HG02943 (cell line): ENCODE measurements at regions not wholly inside any gene's neighbourhood (a gene's known extent, or its start where the extent isn't known, plus 50 kb on each side); places are given as distances from the start of the nearest gene placed in this dataset.

Experiments
- ATAC-seq: cut with Tn5 transposase; IDR thresholded peaks from one replicate; pipeline ENCODE4 v1.9.1; 2021; ENCODE audit warnings: mild to moderate bottlenecking, low read depth, moderate library complexity; ENCODE audit not compliant: unreplicated experiment

DNA sequence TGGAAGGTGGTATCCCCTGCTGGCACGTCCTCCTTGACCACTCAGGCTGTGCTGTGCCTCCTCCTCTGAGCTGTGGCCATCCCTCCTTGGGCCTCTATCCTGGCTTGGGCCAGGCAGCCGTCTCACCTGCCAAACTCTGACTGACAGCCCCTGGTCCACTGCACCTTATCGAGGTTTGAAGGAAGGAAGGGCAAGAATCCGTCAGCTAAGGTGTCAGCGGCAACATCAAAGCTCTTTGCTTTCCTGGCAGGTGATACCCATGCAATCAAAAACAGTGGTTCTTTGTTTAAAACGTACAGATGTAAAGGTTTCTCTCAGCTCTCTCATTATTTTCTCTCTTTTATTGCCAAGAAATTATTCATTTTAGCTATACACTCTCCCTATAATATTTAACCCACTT, 203.9 kb downstream of the TBXT start:
- no peak for ATAC-seq

DNA sequence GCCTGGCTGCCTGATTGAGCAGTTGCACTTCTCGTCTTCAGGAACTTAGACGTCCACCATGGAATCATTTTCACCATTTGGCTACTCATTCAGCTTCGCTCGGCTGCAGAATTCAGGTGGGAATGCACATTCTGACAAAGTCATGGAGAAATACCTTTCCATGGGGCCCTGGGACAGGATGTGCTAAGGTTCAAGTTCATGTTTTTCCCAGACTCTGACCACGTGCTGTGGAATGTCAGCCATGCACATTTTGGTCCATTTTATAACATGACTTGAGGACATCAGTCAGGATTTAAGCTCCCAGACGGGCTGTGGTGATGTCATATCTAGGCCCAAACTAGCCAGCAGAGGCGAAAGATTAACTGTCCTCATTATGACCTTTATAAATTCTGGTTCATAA, 205.3 kb downstream of the TBXT start:
- ATAC-seq = no peak

- no peak for ATAC-seq
Observed at GRCh38 chr6:165961233-165961632, 206.4 kb downstream of the TBXT start.

GRCh38 chr6:165960695-165961094, 207.0 kb downstream of the TBXT start:
- ATAC-seq = no peak

GRCh38 chr6:165959627-165960026, 208.0 kb downstream of the TBXT start:
- ATAC-seq = no peak

DNA sequence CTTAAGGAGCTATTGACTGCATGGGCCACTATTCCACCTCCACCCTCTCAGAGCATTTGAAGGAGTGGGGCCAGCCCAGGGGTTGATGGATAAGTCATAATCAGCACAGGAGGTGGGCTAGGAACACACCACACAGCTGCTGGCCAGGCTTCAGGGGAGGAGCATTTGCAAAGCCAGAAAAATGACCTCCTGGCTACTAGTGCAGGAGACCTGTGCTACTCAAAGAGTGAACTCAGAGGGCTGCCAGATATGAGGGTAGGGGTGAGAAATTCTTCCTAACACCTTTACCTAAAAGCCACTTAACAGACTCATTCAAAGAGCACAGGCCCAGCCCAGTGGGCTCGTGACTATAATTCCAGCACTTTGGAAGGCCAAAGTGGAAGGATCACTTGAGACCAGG, 210.8 kb downstream of the TBXT start:
- no peak for ATAC-seq

DNA sequence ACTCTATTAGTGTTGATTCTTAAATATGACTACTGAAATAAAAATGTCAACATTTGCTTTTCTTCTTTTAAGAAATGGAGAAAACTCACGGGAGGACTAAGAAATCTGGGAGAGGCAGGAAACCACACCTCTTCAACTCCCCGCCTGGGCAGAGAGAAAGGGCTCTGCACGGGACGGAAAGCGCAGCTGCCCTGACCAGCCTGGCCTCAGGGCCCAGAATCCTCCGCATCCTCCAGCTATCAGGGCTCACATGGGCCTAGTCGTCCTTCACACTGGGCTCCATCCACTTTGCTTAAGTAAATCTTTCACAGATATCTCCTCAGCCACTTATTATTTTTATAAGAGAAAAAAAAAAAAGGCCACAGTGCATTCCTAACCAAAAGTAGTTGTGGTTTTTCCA, 215.1 kb downstream of the TBXT start:
- no peak for ATAC-seq

DNA sequence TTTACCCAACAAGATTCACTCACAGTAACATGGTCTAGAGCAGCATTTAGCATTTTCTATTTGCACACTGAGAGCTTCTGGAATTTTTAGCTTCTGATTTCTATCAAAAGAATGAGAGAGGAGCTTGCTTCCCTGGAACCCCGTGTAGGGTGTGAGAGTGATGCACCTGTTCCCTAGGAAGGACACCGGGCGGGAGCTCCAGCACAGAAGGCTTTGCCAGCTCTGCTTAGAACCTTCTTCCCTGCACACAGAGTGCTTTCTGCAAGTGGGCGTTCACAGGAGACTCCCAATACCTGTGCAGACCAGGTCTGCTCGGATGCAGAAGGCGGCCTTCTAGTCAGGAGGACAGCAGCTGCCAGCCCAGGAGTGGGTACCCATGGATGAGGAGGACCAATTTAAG, 217.3 kb downstream of the TBXT start:
- no peak for ATAC-seq

DNA sequence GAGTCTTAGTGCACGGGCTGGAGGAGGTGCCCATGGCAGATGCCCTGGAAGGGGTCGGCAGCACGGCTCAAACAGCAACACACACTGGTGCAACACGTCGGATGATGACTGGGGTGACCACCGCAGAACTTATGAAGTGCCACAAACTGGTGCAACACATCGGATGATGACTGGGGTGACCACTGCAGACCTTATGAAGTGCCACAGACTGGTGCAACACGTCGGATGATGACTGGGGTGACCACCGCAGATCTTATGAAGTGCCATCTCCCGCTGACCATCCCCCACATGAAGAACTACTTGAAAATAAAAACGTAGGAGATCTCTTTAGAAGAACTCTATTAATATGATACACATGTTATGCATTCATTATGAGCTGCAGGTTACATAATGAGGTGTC, 218.3 kb downstream of the TBXT start:
- ATAC-seq = no peak

- no peak for ATAC-seq
Observed at GRCh38 chr6:165944002-165944466, 223.6 kb downstream of the TBXT start.

- no peak for ATAC-seq
Observed at GRCh38 chr6:165941786-165942185, 225.9 kb downstream of the TBXT start.

DNA sequence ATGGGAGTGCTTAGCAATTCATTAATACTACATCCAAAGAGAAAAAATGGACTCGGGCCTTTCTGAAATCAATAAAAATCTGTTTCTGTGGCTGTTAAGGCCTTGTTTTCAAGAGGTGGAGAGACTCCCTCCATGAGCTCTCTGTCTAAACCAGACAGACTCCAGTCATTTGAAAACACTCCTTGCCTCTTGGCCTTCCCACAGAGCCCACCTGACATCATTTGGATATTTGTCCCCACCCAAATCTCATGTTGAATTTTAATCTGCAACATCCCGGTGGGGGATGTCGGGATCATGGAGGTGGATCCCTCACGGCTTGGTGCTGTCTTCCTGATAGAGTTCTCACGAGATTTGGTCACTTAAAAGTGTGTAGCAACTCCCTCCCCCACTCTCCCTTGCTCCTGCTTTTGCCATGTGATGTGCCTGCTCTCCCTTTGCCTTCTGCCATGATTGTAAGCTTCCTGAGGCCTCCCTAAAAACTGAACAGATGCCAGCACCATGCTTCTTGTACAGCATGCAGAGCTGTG, 226.3 kb downstream of the TBXT start:
- ATAC-seq = no peak

- no peak for ATAC-seq
Observed at GRCh38 chr6:165940366-165940765, 227.3 kb downstream of the TBXT start.

GRCh38 chr6:165939601-165940290, 227.9 kb downstream of the TBXT start:
- no peak for ATAC-seq

DNA sequence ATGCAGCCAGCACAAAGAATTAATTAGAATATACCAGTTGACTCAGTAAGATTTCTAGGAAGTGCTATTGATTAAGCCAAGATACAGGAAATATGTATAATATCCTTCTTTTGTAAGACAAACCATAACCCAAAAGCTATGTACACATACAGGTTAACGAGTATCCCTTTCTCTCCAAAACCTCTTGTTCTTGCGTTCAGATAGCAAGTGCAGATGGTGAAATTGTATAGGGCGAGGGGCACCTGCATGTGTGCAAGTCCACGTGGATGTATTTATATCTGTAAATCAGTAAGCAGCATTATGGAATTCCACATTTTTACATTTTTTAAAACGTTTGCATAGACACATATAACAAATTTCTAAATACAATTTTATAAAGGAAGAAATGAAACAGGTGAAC, 228.6 kb downstream of the TBXT start:
- ATAC-seq = no peak

DNA sequence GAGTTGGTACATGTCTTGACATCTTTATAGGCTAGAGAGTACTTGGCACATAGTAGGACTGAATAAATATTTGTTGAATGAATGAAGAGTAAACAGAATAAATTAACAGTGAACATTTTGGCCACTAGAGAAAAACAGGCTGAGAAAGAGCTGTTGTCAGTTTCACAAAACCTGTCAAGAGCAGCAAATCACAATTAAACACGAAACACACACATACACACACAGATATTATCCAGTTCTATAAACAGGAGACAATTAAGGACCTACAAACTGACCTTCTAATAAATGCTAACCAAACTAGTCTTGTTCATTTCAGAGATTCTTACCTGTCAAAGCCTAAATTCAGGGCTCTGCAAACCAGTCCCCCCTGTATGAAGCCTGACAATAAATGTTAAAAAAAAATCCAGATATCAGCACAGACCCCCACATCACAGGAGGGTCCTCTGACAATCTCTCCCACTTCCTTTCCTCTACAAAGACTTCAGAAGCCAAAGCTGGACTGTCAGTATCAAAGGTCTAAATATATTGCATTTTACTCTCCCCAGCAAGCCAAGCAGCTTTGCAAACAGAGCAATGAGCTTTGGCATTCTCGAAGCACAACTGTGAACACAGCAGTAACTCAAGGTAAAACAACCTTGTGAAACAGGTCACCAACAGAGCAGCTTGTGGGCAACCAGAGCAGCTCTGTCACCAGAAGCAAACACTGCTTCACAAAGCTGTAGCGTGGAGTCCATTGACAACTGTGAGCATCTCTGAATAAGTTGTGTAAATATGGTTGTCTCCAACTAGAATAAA, 229.9 kb downstream of the TBXT start:
- no peak for ATAC-seq

DNA sequence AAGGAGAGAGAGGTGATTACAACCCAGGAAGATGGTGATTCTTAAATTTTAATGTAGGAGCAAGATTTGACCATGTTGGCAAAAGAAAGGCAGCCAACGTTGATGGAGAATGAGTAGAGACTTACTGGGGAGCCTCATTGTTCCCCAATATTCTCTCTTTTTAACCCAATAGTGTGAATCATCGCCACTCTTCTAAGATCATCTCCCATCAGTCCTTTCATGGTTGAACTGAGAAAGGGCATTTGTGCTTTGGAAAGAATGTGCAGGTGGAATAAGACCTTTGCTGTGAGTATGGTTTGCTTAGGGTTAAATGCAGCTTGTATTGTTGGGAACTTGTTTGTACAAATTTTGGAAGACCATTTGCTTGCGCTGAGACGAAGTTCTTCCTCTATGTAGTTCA, 231.0 kb downstream of the TBXT start:
- ATAC-seq = no peak

- ATAC-seq = no peak
Observed at GRCh38 chr6:165936096-165936495, 231.6 kb downstream of the TBXT start.

DNA sequence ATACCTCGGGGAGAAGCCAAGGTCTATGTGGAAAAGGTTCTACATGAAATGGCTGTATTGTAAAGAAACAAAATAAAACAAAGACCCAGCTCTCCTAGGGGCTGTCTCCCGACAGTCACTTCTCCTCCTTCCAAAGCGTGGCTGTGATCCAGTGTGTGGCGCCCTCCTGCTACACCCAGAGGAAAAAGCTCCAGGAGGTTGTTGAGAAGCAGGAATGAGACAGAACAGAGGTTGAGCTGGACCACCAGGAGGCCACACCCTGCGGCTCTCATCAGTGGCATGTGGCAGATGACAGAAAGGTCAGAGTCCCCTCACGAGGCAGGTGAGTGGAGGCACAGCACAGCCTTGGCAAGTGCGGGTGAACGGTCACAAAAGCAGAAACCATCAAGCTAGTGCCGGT, 236.0 kb downstream of the TBXT start:
- ATAC-seq = no peak

GRCh38 chr6:165930668-165931214, 236.9 kb downstream of the TBXT start:
- no peak for ATAC-seq

- ATAC-seq = no peak
Observed at GRCh38 chr6:165929607-165930006, 238.0 kb downstream of the TBXT start.

DNA sequence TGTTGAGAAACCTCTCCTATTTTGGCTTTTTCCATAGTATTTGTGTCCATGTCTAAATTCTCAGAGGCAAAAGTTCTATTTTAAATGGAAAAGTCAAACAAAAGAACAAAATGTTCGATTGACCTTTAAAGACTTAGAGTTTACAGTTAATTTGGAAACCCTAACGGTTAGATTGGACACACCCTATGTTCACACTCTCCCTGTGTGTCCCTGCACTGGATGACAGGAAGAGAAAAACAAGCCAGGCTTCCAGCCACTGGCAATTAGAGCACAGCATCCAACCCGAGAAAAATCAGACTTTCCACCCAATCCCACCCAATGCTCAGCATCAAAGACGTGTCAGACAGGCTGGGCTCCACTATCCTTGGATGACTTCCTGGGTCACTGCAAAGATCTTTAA, 241.3 kb downstream of the TBXT start:
- no peak for ATAC-seq
